NT2/D1 (cell line): ENCODE measurements at regions not wholly inside any gene's neighbourhood (a gene's known extent, or its start where the extent isn't known, plus 50 kb on each side); places are given as distances from the start of the nearest gene placed in this dataset.

Experiments
- SUZ12 ChIP-seq: IDR thresholded peaks from 2 replicates; pipeline ENCODE4 v1.6.1; 2011; ENCODE audit not compliant: insufficient read length, insufficient read depth; ENCODE audit errors: extremely low read depth
- ZNF274 ChIP-seq: IDR thresholded peaks from 2 replicates; pipeline ENCODE4 v1.6.1; 2011; ENCODE audit warnings: mild to moderate bottlenecking, low read depth, low read length

GRCh38 chr15:38035701-38036100 lies 101.3 kb downstream of the TMCO5A start:
- TF ChIP-seq SUZ12 (no peak), ZNF274 (no peak)
